Liver (tissue), 3 donors: ENCODE measurements at regions not wholly inside any gene's neighbourhood (a gene's known extent, or its start where the extent isn't known, plus 50 kb on each side); places are given as distances from the start of the nearest gene placed in this dataset.

Experiments used
- EGR1 ChIP-seq, 2 donors: IDR thresholded peaks; 2 replicates each; pipeline ENCODE4 v1.6.1; 2016 to 2018; ENCODE audit warnings: antibody characterized with exemption in 2 of 2, low read depth in 2 of 2
- FOXA1 ChIP-seq: IDR thresholded peaks from 2 replicates; pipeline ENCODE4 v1.6.1; 2016; ENCODE audit warnings: antibody characterized with exemption
- FOXA2 ChIP-seq: IDR thresholded peaks from 2 replicates; pipeline ENCODE4 v1.6.1; 2016; ENCODE audit warnings: antibody characterized with exemption
- GABPA ChIP-seq, 2 donors: IDR thresholded peaks in 1 of 2; conservative IDR thresholded peaks in 1 of 2; 2 replicates each; pipeline ENCODE4 v1.6.1; 2016; ENCODE audit warnings: antibody characterized with exemption in 2 of 2, mild to moderate bottlenecking in 1 of 2, moderate library complexity in 1 of 2
- HNF4A ChIP-seq, 2 donors: conservative IDR thresholded peaks; 2 replicates each; pipeline ENCODE4 v1.6.1; 2016; ENCODE audit warnings: antibody characterized with exemption in 2 of 2, mild to moderate bottlenecking in 2 of 2
- HNF4G ChIP-seq: IDR thresholded peaks from 2 replicates; pipeline ENCODE4 v1.6.1; 2016; ENCODE audit warnings: antibody characterized with exemption
- JUND ChIP-seq, 2 donors: IDR thresholded peaks; 2 replicates each; pipeline ENCODE4 v1.6.1; 2016; ENCODE audit warnings: antibody characterized with exemption in 2 of 2
- RAD21 ChIP-seq, 2 donors: IDR thresholded peaks; 2 replicates each; pipeline ENCODE4 v1.6.1; 2016; ENCODE audit warnings: antibody characterized with exemption in 2 of 2, mild to moderate bottlenecking in 2 of 2
- SP1 ChIP-seq: IDR thresholded peaks from 2 replicates; pipeline ENCODE4 v1.6.1; 2018; ENCODE audit warnings: antibody characterized with exemption, mild to moderate bottlenecking
- TAF1 ChIP-seq: conservative IDR thresholded peaks from 2 replicates; pipeline ENCODE4 v1.6.1; 2016; ENCODE audit warnings: antibody characterized with exemption, mild to moderate bottlenecking
- TF ChIP-seq, protein P1 (sequence below): fragments of 150-350 bp; IDR thresholded peaks from 2 replicates; pipeline ENCODE4 v1.5.1; 2017; ENCODE audit warnings: improper control_type of control experiment, low read depth, low read length; ENCODE audit not compliant: missing input control
- TF ChIP-seq, protein P2 (sequence below): IDR thresholded peaks from 2 replicates; pipeline ENCODE4 v1.6.1; 2016; ENCODE audit warnings: antibody characterized with exemption, mild to moderate bottlenecking
- TF ChIP-seq, protein P3 (sequence below): IDR thresholded peaks from 2 replicates; pipeline ENCODE4 v1.6.1; 2016; ENCODE audit warnings: antibody characterized with exemption
- TF ChIP-seq, protein P4 (sequence below): IDR thresholded peaks from 2 replicates; pipeline ENCODE4 v1.6.1; 2016; ENCODE audit warnings: antibody characterized with exemption
- donor health status: healthy.
- donor health status: healthy.

DNA sequence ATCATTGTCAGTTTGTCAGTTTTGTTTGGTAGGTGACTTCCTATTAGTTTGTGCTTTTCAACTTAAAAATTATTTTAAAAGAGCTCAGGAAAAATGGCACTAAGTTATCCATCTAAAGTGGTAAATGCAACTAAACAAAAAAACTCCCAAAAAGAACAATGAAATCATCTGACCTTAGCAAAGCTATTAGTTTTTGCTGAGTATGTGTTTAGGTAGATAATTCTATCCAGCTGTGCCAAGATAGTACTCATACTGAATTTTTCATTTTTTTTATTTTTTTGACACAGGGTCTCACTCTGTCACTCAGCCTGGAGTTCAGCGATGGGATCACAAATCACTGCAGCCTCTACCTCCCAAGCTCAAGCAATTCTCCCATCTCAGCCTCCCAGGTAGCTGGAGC lies 645.3 kb downstream of the TBC1D4 start:
- TF ChIP-seq FOXA2 (no peak), RAD21 (IDR thresholded peaks at IDR 0.05) (no peak), FOXA1 (no peak), EGR1 (IDR thresholded peaks at IDR 0.05; ENCODE audit: low read depth in 2 of 2) (no peak), SP1 (no peak), HNF4G (no peak), GABPA (IDR thresholded peaks at IDR 0.05 in 1 of 2, conservative IDR thresholded peaks at IDR 0.05 in 1 of 2) (no peak), TAF1 (no peak), HNF4A (conservative IDR thresholded peaks at IDR 0.05) (no peak), JUND (IDR thresholded peaks at IDR 0.05) (no peak)
- TF ChIP-seq, protein P1, sequence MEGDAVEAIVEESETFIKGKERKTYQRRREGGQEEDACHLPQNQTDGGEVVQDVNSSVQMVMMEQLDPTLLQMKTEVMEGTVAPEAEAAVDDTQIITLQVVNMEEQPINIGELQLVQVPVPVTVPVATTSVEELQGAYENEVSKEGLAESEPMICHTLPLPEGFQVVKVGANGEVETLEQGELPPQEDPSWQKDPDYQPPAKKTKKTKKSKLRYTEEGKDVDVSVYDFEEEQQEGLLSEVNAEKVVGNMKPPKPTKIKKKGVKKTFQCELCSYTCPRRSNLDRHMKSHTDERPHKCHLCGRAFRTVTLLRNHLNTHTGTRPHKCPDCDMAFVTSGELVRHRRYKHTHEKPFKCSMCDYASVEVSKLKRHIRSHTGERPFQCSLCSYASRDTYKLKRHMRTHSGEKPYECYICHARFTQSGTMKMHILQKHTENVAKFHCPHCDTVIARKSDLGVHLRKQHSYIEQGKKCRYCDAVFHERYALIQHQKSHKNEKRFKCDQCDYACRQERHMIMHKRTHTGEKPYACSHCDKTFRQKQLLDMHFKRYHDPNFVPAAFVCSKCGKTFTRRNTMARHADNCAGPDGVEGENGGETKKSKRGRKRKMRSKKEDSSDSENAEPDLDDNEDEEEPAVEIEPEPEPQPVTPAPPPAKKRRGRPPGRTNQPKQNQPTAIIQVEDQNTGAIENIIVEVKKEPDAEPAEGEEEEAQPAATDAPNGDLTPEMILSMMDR: no peak
- TF ChIP-seq, protein P2, sequence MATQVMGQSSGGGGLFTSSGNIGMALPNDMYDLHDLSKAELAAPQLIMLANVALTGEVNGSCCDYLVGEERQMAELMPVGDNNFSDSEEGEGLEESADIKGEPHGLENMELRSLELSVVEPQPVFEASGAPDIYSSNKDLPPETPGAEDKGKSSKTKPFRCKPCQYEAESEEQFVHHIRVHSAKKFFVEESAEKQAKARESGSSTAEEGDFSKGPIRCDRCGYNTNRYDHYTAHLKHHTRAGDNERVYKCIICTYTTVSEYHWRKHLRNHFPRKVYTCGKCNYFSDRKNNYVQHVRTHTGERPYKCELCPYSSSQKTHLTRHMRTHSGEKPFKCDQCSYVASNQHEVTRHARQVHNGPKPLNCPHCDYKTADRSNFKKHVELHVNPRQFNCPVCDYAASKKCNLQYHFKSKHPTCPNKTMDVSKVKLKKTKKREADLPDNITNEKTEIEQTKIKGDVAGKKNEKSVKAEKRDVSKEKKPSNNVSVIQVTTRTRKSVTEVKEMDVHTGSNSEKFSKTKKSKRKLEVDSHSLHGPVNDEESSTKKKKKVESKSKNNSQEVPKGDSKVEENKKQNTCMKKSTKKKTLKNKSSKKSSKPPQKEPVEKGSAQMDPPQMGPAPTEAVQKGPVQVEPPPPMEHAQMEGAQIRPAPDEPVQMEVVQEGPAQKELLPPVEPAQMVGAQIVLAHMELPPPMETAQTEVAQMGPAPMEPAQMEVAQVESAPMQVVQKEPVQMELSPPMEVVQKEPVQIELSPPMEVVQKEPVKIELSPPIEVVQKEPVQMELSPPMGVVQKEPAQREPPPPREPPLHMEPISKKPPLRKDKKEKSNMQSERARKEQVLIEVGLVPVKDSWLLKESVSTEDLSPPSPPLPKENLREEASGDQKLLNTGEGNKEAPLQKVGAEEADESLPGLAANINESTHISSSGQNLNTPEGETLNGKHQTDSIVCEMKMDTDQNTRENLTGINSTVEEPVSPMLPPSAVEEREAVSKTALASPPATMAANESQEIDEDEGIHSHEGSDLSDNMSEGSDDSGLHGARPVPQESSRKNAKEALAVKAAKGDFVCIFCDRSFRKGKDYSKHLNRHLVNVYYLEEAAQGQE: no peak
- TF ChIP-seq, protein P3, sequence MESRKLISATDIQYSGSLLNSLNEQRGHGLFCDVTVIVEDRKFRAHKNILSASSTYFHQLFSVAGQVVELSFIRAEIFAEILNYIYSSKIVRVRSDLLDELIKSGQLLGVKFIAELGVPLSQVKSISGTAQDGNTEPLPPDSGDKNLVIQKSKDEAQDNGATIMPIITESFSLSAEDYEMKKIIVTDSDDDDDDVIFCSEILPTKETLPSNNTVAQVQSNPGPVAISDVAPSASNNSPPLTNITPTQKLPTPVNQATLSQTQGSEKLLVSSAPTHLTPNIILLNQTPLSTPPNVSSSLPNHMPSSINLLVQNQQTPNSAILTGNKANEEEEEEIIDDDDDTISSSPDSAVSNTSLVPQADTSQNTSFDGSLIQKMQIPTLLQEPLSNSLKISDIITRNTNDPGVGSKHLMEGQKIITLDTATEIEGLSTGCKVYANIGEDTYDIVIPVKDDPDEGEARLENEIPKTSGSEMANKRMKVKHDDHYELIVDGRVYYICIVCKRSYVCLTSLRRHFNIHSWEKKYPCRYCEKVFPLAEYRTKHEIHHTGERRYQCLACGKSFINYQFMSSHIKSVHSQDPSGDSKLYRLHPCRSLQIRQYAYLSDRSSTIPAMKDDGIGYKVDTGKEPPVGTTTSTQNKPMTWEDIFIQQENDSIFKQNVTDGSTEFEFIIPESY: no peak
- TF ChIP-seq, protein P4, sequence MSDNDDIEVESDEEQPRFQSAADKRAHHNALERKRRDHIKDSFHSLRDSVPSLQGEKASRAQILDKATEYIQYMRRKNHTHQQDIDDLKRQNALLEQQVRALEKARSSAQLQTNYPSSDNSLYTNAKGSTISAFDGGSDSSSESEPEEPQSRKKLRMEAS: no peak
